Smooth muscle cell (in vitro differentiated cells): ENCODE measurements at regions not wholly inside any gene's neighbourhood (a gene's known extent, or its start where the extent isn't known, plus 50 kb on each side); places are given as distances from the start of the nearest gene placed in this dataset.

ENCODE experiments used
- DNase-seq: peaks from one replicate; lab custom pipeline; 2025; ENCODE audit not compliant: unreplicated experiment; lab: John Stamatoyannopoulos, UW
- H2AFZ ChIP-seq: fragments of 200-600 bp; sonication (generic); 2 replicates; pipeline ENCODE4 v1.6.0; 2016; ENCODE audit warnings: antibody characterized with exemption, low read depth, mild to moderate bottlenecking
- H3F3A ChIP-seq: fragments of 200-600 bp; sonication (generic); 2 replicates; pipeline ENCODE4 v1.6.0; 2017; ENCODE audit warnings: antibody characterized with exemption, low read depth
- H3K27ac ChIP-seq: fragments of 200-600 bp; sonication (generic); 2 replicates; pipeline ENCODE4 v1.5.1; 2016; ENCODE audit warnings: low read depth, mild to moderate bottlenecking
- H3K27me3 ChIP-seq: fragments of 200-600 bp; sonication (generic); 2 replicates; pipeline ENCODE4 v1.6.1; 2016; ENCODE audit warnings: low read depth, mild to moderate bottlenecking
- H3K36me3 ChIP-seq: fragments of 200-600 bp; sonication (generic); 2 replicates; pipeline ENCODE4 v1.5.1; 2016; ENCODE audit warnings: low read depth
- H3K4me1 ChIP-seq: fragments of 200-600 bp; sonication (generic); 2 replicates; pipeline ENCODE4 v1.5.1; 2016; ENCODE audit warnings: low read depth
- H3K4me2 ChIP-seq: fragments of 200-600 bp; sonication (generic); 2 replicates; pipeline ENCODE4 v1.6.0; 2016; ENCODE audit warnings: mild to moderate bottlenecking
- H3K4me3 ChIP-seq: fragments of 200-600 bp; sonication (generic); 2 replicates; pipeline ENCODE4 v1.5.1; 2016; ENCODE audit warnings: mild to moderate bottlenecking
- H3K79me2 ChIP-seq: fragments of 200-600 bp; sonication (generic); 2 replicates; pipeline ENCODE4 v1.6.0; 2016; ENCODE audit warnings: low read depth, mild to moderate bottlenecking
- H3K9ac ChIP-seq: fragments of 200-600 bp; sonication (generic); 2 replicates; pipeline ENCODE4 v1.6.0; 2016; ENCODE audit warnings: low read depth
- H3K9me3 ChIP-seq: fragments of 200-600 bp; sonication (generic); replicated peaks from 2 replicates; pipeline ENCODE4 v1.5.1; 2016; ENCODE audit warnings: low read depth
- H4K20me1 ChIP-seq: fragments of 200-600 bp; sonication (generic); 2 replicates; pipeline ENCODE4 v1.6.0; 2016; ENCODE audit warnings: low read depth
- WGBS: methylation state at CpG from one replicate; pipeline ENCODE4 v1.1.7; 2016; ENCODE audit warnings: low lambda C conversion rate; 5-methylcytosine and 5-hydroxymethylcytosine counted together
- TF ChIP-seq, protein P1 (sequence below): fragments of 200-600 bp; sonication (generic); IDR thresholded peaks from 2 replicates; pipeline ENCODE4 v1.5.1; 2017; ENCODE audit warnings: borderline replicate concordance, mild to moderate bottlenecking, antibody characterized with exemption; ENCODE audit not compliant: insufficient read depth, poor library complexity, severe bottlenecking

DNA sequence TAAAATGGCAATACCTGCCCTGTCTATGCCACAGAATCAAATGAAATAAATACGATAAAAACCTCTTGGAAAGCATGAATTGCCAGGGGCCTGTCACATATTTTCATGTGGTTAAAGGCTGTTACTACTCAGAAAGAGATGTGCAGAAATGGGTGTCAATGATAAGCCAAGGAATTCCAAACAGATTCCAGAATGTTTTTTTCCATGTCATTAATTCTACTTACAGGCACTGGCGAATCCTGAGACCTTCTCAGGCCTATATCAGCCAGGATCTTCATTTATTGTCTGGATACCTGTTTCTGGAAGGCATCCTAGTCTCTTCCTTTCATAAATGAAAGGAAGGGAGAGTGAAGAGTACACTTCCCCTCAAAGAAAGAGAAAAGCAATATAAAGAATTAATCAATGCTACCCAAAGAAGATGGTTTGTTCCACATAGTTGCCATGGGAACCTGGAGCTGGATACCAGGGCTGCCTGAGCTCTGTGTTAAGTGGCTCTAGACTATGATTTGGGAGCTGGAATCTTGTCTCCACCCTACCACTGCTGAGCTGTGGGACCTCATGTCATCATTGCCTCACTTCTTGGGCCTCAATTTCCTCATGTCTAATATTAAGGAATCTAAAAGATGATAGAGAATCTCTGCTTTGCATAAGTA, 335.1 kb upstream of the SKOR2 start:
- 85% methylated on average over 2 of the region's 2 CpGs for WGBS
- no peaks in the 10 kb centered on the region for H3K27me3 ChIP-seq
- no peak overlapping the region for H3K4me2 ChIP-seq
- H4K20me1 ChIP-seq: no peaks in the 10 kb centered on the region
- no peak overlapping the region for H2AFZ ChIP-seq
- H3K9me3 ChIP-seq: no peaks in the 10 kb centered on the region
- H3K4me1 ChIP-seq: no peaks in the 10 kb centered on the region
- TF ChIP-seq, protein P1, sequence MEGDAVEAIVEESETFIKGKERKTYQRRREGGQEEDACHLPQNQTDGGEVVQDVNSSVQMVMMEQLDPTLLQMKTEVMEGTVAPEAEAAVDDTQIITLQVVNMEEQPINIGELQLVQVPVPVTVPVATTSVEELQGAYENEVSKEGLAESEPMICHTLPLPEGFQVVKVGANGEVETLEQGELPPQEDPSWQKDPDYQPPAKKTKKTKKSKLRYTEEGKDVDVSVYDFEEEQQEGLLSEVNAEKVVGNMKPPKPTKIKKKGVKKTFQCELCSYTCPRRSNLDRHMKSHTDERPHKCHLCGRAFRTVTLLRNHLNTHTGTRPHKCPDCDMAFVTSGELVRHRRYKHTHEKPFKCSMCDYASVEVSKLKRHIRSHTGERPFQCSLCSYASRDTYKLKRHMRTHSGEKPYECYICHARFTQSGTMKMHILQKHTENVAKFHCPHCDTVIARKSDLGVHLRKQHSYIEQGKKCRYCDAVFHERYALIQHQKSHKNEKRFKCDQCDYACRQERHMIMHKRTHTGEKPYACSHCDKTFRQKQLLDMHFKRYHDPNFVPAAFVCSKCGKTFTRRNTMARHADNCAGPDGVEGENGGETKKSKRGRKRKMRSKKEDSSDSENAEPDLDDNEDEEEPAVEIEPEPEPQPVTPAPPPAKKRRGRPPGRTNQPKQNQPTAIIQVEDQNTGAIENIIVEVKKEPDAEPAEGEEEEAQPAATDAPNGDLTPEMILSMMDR: no peak
- H3K9ac ChIP-seq: no peak overlapping the region
- no peak overlapping the region for H3K27ac ChIP-seq
- no peaks in the 10 kb centered on the region for H3F3A ChIP-seq
- no peak overlapping the region for H3K4me3 ChIP-seq
- H3K36me3 ChIP-seq: no peaks in the 10 kb centered on the region
- no peaks in the 10 kb centered on the region for H3K79me2 ChIP-seq
- DNase-seq: no peak

DNA sequence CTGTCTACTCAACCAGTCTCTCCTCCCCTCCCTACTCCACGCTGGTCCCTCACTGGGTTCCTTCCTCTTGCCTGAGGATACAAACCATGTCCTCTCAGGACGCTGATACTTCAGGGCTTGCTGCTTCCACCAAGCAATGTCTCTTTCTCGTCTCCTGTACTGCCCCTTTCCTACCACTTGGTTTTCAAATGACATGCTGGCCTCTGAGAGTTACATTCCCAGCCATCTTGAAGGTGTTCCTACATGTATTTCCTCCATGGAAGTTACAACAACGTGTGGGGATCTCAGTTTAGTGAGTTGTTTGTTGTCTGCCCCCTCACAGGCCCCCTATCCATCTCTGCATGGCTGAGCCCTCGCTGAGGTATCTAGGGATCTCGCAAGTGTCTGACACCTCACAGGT, 334.5 kb upstream of the SKOR2 start:
- H3K4me1 ChIP-seq: no peaks in the 10 kb centered on the region
- no peak overlapping the region for H3K9ac ChIP-seq
- no peaks in the 10 kb centered on the region for H3K79me2 ChIP-seq
- DNase-seq: no peak
- H3F3A ChIP-seq: no peaks in the 10 kb centered on the region
- no peaks in the 10 kb centered on the region for H4K20me1 ChIP-seq
- H3K27ac ChIP-seq: no peak overlapping the region
- no peak overlapping the region for H3K4me2 ChIP-seq
- WGBS: 83% methylated on average over 6 of the region's 6 CpGs
- TF ChIP-seq, protein P1: no peak
- no peak overlapping the region for H3K4me3 ChIP-seq
- H3K36me3 ChIP-seq: no peaks in the 10 kb centered on the region
- H2AFZ ChIP-seq: no peak overlapping the region
- no peaks in the 10 kb centered on the region for H3K9me3 ChIP-seq
- H3K27me3 ChIP-seq: no peaks in the 10 kb centered on the region

DNA sequence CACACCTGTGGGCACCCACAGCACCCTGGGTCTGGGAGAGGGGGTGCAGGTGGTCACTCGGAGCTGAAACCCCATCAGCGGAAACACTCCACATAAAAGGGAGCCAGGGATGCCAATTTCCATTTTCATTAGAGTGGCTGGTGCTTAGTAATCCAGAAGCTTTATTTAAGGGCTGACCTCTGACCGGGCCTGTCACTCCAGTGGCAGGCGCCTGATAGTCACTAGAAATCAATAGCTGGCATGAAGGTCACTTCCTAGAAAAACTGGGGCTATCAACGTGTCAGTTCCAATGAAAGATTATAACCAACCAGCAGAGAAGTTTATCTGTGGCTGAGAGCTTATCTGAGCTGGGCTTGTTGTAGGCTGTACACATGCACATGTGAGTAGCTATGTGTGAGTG, 333.7 kb upstream of the SKOR2 start:
- Histone ChIP-seq H3F3A (no peaks in the 10 kb centered on the region), H4K20me1 (no peaks in the 10 kb centered on the region), H3K9ac (no peak overlapping the region), H3K27me3 (no peaks in the 10 kb centered on the region), H3K9me3 (no peaks in the 10 kb centered on the region), H3K4me2 (no peak overlapping the region), H3K4me1 (no peaks in the 10 kb centered on the region), H3K4me3 (no peak overlapping the region), H3K79me2 (no peaks in the 10 kb centered on the region), H2AFZ (no peak overlapping the region), H3K36me3 (no peaks in the 10 kb centered on the region), H3K27ac (no peak overlapping the region)
- 72% methylated on average over 5 of the region's 5 CpGs for WGBS
- DNase-seq: no peak
- TF ChIP-seq, protein P1: no peak

DNA sequence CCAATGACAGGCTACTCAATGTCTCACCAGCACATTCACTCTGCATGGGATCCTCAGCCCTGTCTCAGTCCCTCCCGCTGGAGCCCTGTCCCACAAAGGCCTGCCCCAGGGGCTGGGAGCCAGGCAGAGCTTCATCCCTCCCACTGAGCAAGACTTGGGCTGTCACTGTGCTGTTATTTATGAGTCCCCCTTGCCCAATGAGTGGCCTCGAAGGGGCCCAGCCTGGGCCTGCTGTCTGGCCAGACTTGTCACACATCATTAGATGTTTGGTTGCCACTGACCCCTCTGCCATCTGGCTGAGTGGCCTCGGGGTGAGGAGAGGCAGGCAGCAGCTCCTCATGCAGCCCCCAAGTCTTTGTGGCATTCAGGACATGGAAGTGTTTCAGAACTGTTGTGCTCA, 330.6 kb upstream of the SKOR2 start:
- Histone ChIP-seq H3K79me2 (no peaks in the 10 kb centered on the region), H2AFZ (no peak overlapping the region), H3K9ac (no peak overlapping the region), H3F3A (no peaks in the 10 kb centered on the region), H3K4me3 (no peak overlapping the region), H3K9me3 (no peaks in the 10 kb centered on the region), H3K4me1 (peaks cover 4% of the 10 kb centered on the region), H3K4me2 (no peak overlapping the region), H3K27me3 (no peaks in the 10 kb centered on the region), H3K36me3 (no peaks in the 10 kb centered on the region), H3K27ac (no peak overlapping the region), H4K20me1 (no peaks in the 10 kb centered on the region)
- no peak for DNase-seq
- 36% methylated on average over 3 of the region's 3 CpGs for WGBS
- TF ChIP-seq, protein P1: no peak
